ENCODE measurements at regions not wholly inside any gene's neighbourhood (a gene's known extent, or its start where the extent isn't known, plus 50 kb on each side); places are given as distances from the start of the nearest gene placed in this dataset.

- TF ChIP-seq CTCF (conservative IDR thresholded peaks at IDR 0.05) (no peak), EZH2 (IDR thresholded peaks at IDR 0.05; ENCODE audit: low read depth) (no peak)
Measured at GRCh38 chr13:44873461-44873860, 115.8 kb downstream of the NUFIP1 start.
